ENCODE measurements at regions not wholly inside any gene's neighbourhood (a gene's known extent, or its start where the extent isn't known, plus 50 kb on each side); places are given as distances from the start of the nearest gene placed in this dataset.

GRCh38 chr22:49590381-49590780, 237.3 kb downstream of the BRD1 start:
- Histone ChIP-seq H4K20me1 (ENCODE audit: insufficient read depth) (no peaks in the 10 kb centered on the region), H3K27me3 (replicated peaks; ENCODE audit: insufficient read depth) (no peaks in the 10 kb centered on the region), H3K9ac (no peak overlapping the region), H3F3A (ENCODE audit: insufficient read depth) (no peaks in the 10 kb centered on the region), H3K36me3 (ENCODE audit: low read depth) (no peaks in the 10 kb centered on the region), H3K4me1 (ENCODE audit: insufficient read depth) (no peaks in the 10 kb centered on the region), H3K9me2 (ENCODE audit: insufficient read depth) (no peaks in the 10 kb centered on the region), H3K9me3 (ENCODE audit: low read depth) (no peaks in the 10 kb centered on the region), H3K4me3 (no peak overlapping the region), H3K27ac (no peak overlapping the region), H3K79me2 (ENCODE audit: insufficient read depth) (no peaks in the 10 kb centered on the region), H3K4me2 (ENCODE audit: unreplicated experiment) (no peak overlapping the region), H2AFZ (no peak overlapping the region)
- WGBS, 2 experiments (ENCODE audit: low coverage in 1 of 2, low lambda C conversion rate in 2 of 2, missing lambda C conversion rate in 2 of 2), result 45 to 54% methylated on average over 10 to 17 of the region's 17 CpGs
- in situ Hi-C loops (cut with MboI), result no loop called here
- no peak for DNase-seq
- TF ChIP-seq EZH2phosphoT487 (IDR thresholded peaks at IDR 0.05; ENCODE audit: insufficient read depth, low read depth), result no peak
- no peak for TF ChIP-seq EZH2 (IDR thresholded peaks at IDR 0.05; ENCODE audit: insufficient read depth, poor library complexity, severe bottlenecking)

DNA sequence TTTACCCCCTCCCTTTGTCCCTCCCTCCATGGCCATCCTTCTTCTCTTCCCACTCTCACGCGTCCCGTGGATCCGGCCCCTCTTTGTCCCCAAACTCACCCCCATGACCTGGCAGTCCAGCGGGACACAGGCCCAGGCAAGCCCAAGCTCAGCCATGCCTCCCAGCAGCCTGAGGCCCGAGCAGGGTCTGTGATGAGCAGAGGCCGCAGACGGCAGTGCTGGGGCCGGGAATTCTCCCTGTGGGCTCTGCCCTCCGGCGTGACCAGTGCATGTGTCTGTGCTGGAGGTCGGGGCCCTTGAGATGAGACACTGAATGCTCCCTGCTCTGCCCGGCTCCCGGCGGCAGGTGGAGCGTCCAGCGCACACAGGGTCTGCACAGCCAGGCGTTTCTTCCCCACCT, 237.9 kb downstream of the BRD1 start:
- no peak overlapping the region for H3K27ac ChIP-seq
- no peak overlapping the region for H3K4me3 ChIP-seq
- no peaks in the 10 kb centered on the region for H3K27me3 ChIP-seq (replicated peaks; ENCODE audit: insufficient read depth)
- no peak overlapping the region for H3K9ac ChIP-seq
- no peaks in the 10 kb centered on the region for H3F3A ChIP-seq (ENCODE audit: insufficient read depth)
- no peak overlapping the region for H2AFZ ChIP-seq
- TF ChIP-seq EZH2 (IDR thresholded peaks at IDR 0.05; ENCODE audit: insufficient read depth, poor library complexity, severe bottlenecking), result no peak
- TF ChIP-seq EZH2phosphoT487 (IDR thresholded peaks at IDR 0.05; ENCODE audit: insufficient read depth, low read depth), result no peak
- H3K36me3 ChIP-seq (ENCODE audit: low read depth), result no peaks in the 10 kb centered on the region
- 39 to 51% methylated on average over 15 to 18 of the region's 18 CpGs for WGBS, 2 experiments (ENCODE audit: low coverage in 1 of 2, low lambda C conversion rate in 2 of 2, missing lambda C conversion rate in 2 of 2)
- no peaks in the 10 kb centered on the region for H4K20me1 ChIP-seq (ENCODE audit: insufficient read depth)
- H3K4me1 ChIP-seq (ENCODE audit: insufficient read depth), result no peaks in the 10 kb centered on the region
- in situ Hi-C loops (cut with MboI), result no loop called here
- no peaks in the 10 kb centered on the region for H3K9me2 ChIP-seq (ENCODE audit: insufficient read depth)
- H3K9me3 ChIP-seq (ENCODE audit: low read depth), result no peaks in the 10 kb centered on the region
- no peak overlapping the region for H3K4me2 ChIP-seq (ENCODE audit: unreplicated experiment)
- no peaks in the 10 kb centered on the region for H3K79me2 ChIP-seq (ENCODE audit: insufficient read depth)
- no peak for DNase-seq

DNA sequence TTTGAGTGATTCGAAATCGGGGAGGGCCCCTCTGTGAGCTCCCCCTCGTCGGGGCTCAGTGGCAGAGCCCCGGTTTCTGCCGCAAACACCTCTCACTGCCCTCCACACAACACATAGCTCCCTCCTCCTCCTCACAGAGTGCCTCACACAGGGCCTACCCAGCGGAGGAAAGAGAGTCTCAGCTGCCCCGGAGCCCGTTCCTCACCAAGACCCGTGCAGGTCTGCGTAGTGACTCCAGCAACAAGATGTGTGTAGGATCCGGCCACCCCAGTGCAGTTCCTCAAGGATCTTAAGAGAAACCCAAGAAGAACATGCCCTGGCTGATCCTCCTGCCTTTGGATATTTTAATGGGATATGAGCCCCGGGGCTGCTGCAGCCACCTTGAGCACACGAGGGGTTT, 238.4 kb downstream of the BRD1 start:
- DNase-seq, result no peak
- no peaks in the 10 kb centered on the region for H3K9me3 ChIP-seq (ENCODE audit: low read depth)
- no peak overlapping the region for H3K4me3 ChIP-seq
- H3K27ac ChIP-seq, result no peak overlapping the region
- H3K79me2 ChIP-seq (ENCODE audit: insufficient read depth), result no peaks in the 10 kb centered on the region
- no peaks in the 10 kb centered on the region for H3K4me1 ChIP-seq (ENCODE audit: insufficient read depth)
- WGBS, 2 experiments (ENCODE audit: low coverage in 1 of 2, low lambda C conversion rate in 2 of 2, missing lambda C conversion rate in 2 of 2), result 54 to 55% methylated on average over 14 of the region's 14 CpGs
- H3K9me2 ChIP-seq (ENCODE audit: insufficient read depth), result no peaks in the 10 kb centered on the region
- no peak overlapping the region for H3K4me2 ChIP-seq (ENCODE audit: unreplicated experiment)
- no peak overlapping the region for H3K9ac ChIP-seq
- no peaks in the 10 kb centered on the region for H3F3A ChIP-seq (ENCODE audit: insufficient read depth)
- H3K36me3 ChIP-seq (ENCODE audit: low read depth), result no peaks in the 10 kb centered on the region
- in situ Hi-C loops (cut with MboI), result no loop called here
- no peak overlapping the region for H2AFZ ChIP-seq
- H3K27me3 ChIP-seq (replicated peaks; ENCODE audit: insufficient read depth), result no peaks in the 10 kb centered on the region
- H4K20me1 ChIP-seq (ENCODE audit: insufficient read depth), result no peaks in the 10 kb centered on the region
- TF ChIP-seq EZH2 (IDR thresholded peaks at IDR 0.05; ENCODE audit: insufficient read depth, poor library complexity, severe bottlenecking), result no peak
- TF ChIP-seq EZH2phosphoT487 (IDR thresholded peaks at IDR 0.05; ENCODE audit: insufficient read depth, low read depth), result no peak

DNA sequence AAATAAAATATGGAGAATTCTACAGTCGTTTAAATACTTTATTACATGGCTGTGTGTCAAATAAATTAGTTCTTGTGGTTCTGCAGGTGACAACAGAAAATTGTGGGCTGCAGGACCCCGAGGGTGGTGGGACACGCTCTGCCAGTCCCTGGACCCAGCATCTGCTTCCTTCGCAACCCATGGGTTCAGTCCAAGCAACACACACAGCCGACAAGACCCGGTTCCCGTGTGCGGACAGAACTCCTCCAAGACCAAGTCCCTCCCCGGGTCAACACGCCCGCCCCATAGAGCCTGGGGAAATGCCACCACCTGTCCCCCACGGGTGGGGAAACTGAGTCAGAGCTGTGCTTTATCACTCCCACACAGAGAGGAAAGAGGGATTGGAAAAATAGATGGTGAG, 238.9 kb downstream of the BRD1 start:
- TF ChIP-seq EZH2phosphoT487 (IDR thresholded peaks at IDR 0.05; ENCODE audit: insufficient read depth, low read depth) (no peak), EZH2 (IDR thresholded peaks at IDR 0.05; ENCODE audit: insufficient read depth, poor library complexity, severe bottlenecking) (no peak)
- H3K9me3 ChIP-seq (ENCODE audit: low read depth), result no peaks in the 10 kb centered on the region

DNA sequence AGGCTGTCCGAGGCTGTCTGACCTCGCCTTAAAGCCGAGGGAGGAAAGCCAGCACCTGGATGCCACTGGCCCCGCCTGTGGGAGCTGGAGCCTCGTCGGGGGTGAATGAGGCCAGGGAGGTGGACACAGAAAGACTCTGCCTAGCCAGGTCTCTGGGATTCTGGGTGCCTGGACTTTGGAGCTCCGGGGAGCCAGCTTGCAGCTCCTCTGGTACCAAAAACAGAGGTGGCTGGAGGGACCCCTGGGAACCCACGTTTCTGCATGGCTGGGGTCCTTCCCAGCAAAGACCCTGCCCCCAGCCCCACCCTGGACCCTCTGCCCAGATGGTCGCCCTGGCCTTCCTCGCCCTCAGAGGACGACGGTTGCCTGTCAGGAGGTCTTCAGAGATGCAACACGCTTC, 239.7 kb downstream of the BRD1 start:
- H3F3A ChIP-seq (ENCODE audit: insufficient read depth), result no peaks in the 10 kb centered on the region
- TF ChIP-seq EZH2phosphoT487 (IDR thresholded peaks at IDR 0.05; ENCODE audit: insufficient read depth, low read depth), result no peak
- TF ChIP-seq EZH2 (IDR thresholded peaks at IDR 0.05; ENCODE audit: insufficient read depth, poor library complexity, severe bottlenecking), result no peak
- no peak overlapping the region for H3K4me3 ChIP-seq
- H3K36me3 ChIP-seq (ENCODE audit: low read depth), result no peaks in the 10 kb centered on the region
- no peaks in the 10 kb centered on the region for H4K20me1 ChIP-seq (ENCODE audit: insufficient read depth)
- no peak overlapping the region for H3K27ac ChIP-seq
- no peaks in the 10 kb centered on the region for H3K79me2 ChIP-seq (ENCODE audit: insufficient read depth)
- H3K9ac ChIP-seq, result no peak overlapping the region
- no peaks in the 10 kb centered on the region for H3K9me2 ChIP-seq (ENCODE audit: insufficient read depth)
- no peaks in the 10 kb centered on the region for H3K27me3 ChIP-seq (replicated peaks; ENCODE audit: insufficient read depth)
- in situ Hi-C loops (cut with MboI), result no loop called here
- 35 to 41% methylated on average over 13 of the region's 13 CpGs for WGBS, 2 experiments (ENCODE audit: low coverage in 1 of 2, low lambda C conversion rate in 2 of 2, missing lambda C conversion rate in 2 of 2)
- H3K4me1 ChIP-seq (ENCODE audit: insufficient read depth), result no peaks in the 10 kb centered on the region
- H3K9me3 ChIP-seq (ENCODE audit: low read depth), result no peaks in the 10 kb centered on the region
- no peak for DNase-seq
- H2AFZ ChIP-seq, result no peak overlapping the region
- no peak overlapping the region for H3K4me2 ChIP-seq (ENCODE audit: unreplicated experiment)

More for the DNA sequence above, 238.9 kb downstream of the BRD1 start:
- Histone ChIP-seq H4K20me1 (ENCODE audit: insufficient read depth) (no peaks in the 10 kb centered on the region), H3K9me2 (ENCODE audit: insufficient read depth) (no peaks in the 10 kb centered on the region), H2AFZ (no peak overlapping the region), H3K36me3 (ENCODE audit: low read depth) (no peaks in the 10 kb centered on the region), H3K9ac (no peak overlapping the region), H3K4me3 (no peak overlapping the region), H3K27ac (no peak overlapping the region), H3K4me1 (ENCODE audit: insufficient read depth) (no peaks in the 10 kb centered on the region), H3K79me2 (ENCODE audit: insufficient read depth) (no peaks in the 10 kb centered on the region), H3K27me3 (replicated peaks; ENCODE audit: insufficient read depth) (no peaks in the 10 kb centered on the region), H3F3A (ENCODE audit: insufficient read depth) (no peaks in the 10 kb centered on the region), H3K4me2 (ENCODE audit: unreplicated experiment) (no peak overlapping the region)
- WGBS, 2 experiments (ENCODE audit: low coverage in 1 of 2, low lambda C conversion rate in 2 of 2, missing lambda C conversion rate in 2 of 2), result 50 to 59% methylated on average over 12 of the region's 12 CpGs
- in situ Hi-C loops (cut with MboI), result no loop called here
- DNase-seq, result no peak
